GM21360 (cell line): ENCODE measurements at regions not wholly inside any gene's neighbourhood (a gene's known extent, or its start where the extent isn't known, plus 50 kb on each side); places are given as distances from the start of the nearest gene placed in this dataset.
"Not testable (repeated sequence)": the region's sequence is repeated elsewhere in the genome, so short reads cannot be mapped to it uniquely, and the experiment has no call there.

Experiments
- ATAC-seq: cut with Tn5 transposase; IDR thresholded peaks from one replicate; pipeline ENCODE4 v1.9.1; 2021; ENCODE audit warnings: mild to moderate bottlenecking, moderate library complexity; ENCODE audit not compliant: unreplicated experiment

GRCh38 chr9:3773362-3774060, 247.7 kb upstream of the RFX3 start:
- ATAC-seq: no peak

- ATAC-seq: no peak
Observed at GRCh38 chr9:3769646-3770045, 243.8 kb upstream of the RFX3 start.

- ATAC-seq: no peak
Observed at GRCh38 chr9:3768712-3769457, 243.1 kb upstream of the RFX3 start.

- ATAC-seq: no peak
Observed at GRCh38 chr9:3768286-3768685, 242.5 kb upstream of the RFX3 start.

- no peak for ATAC-seq
Observed at GRCh38 chr9:3762076-3762475, 236.3 kb upstream of the RFX3 start.

GRCh38 chr9:3760031-3760430, 234.2 kb upstream of the RFX3 start:
- ATAC-seq: no peak

- no peak for ATAC-seq
Observed at GRCh38 chr9:3758816-3759576, 233.2 kb upstream of the RFX3 start.

- no peak for ATAC-seq
Observed at GRCh38 chr9:3756071-3756470, 230.3 kb upstream of the RFX3 start.

GRCh38 chr9:3751125-3751758, 225.4 kb upstream of the RFX3 start:
- ATAC-seq: no peak

- ATAC-seq: no peak
Observed at GRCh38 chr9:3750321-3750720, 224.5 kb upstream of the RFX3 start.

GRCh38 chr9:3746296-3747275, 220.8 kb upstream of the RFX3 start:
- no peak for ATAC-seq

- no peak for ATAC-seq
Observed at GRCh38 chr9:3743901-3744413, 218.2 kb upstream of the RFX3 start.

- ATAC-seq: no peak
Observed at GRCh38 chr9:3742586-3742985, 216.8 kb upstream of the RFX3 start.

- no peak for ATAC-seq
Observed at GRCh38 chr9:3741729-3742128, 215.9 kb upstream of the RFX3 start.

- ATAC-seq: no peak
Observed at GRCh38 chr9:3740690-3741419, 215.1 kb upstream of the RFX3 start.

GRCh38 chr9:3736161-3736560, 210.4 kb upstream of the RFX3 start:
- ATAC-seq: no peak

- no peak for ATAC-seq
Observed at GRCh38 chr9:3735251-3735650, 209.4 kb upstream of the RFX3 start.

- not testable (repeated sequence) for ATAC-seq
Observed at GRCh38 chr9:3733527-3734262, 207.9 kb upstream of the RFX3 start.

- ATAC-seq: no peak
Observed at GRCh38 chr9:3733039-3733408, 207.2 kb upstream of the RFX3 start.
